C4-2B (cell line): ENCODE measurements at regions not wholly inside any gene's neighbourhood (a gene's known extent, or its start where the extent isn't known, plus 50 kb on each side); places are given as distances from the start of the nearest gene placed in this dataset.

Source experiments
- CTCF ChIP-seq: fragments of 450-650 bp; conservative IDR thresholded peaks from 2 replicates; pipeline ENCODE4 v1.5.1; 2017; ENCODE audit warnings: mild to moderate bottlenecking
- ZFX ChIP-seq: fragments of 450-650 bp; IDR thresholded peaks from 2 replicates; pipeline ENCODE4 v1.6.1; 2017

GRCh38 chrX:123085311-123085940 is 98.7 kb upstream of the GRIA3 start:
- TF ChIP-seq CTCF (no peak), ZFX (no peak)
